Gastrocnemius medialis (tissue), 4 donors: ENCODE measurements at regions not wholly inside any gene's neighbourhood (a gene's known extent, or its start where the extent isn't known, plus 50 kb on each side); places are given as distances from the start of the nearest gene placed in this dataset.

ENCODE experiments used
- CTCF ChIP-seq, 5 experiments: fragments of 450-650 bp in 3 of 5; fragments of 200-600 bp in 2 of 5; sonication (generic) in 2 of 5; IDR thresholded peaks in 4 of 5; conservative IDR thresholded peaks in 1 of 5; 1 replicate in 4 of 5; 2 replicates in 1 of 5; pipeline ENCODE4 v1.5.1; 2016 to 2019; ENCODE audit warnings: antibody characterized with exemption in 5 of 5, mild to moderate bottlenecking in 3 of 5, moderate library complexity in 3 of 5
- POLR2A ChIP-seq, 2 donors: fragments of 450-650 bp; IDR thresholded peaks; one replicate each; pipeline ENCODE4 v1.6.1; 2017; ENCODE audit warnings: antibody characterized with exemption in 2 of 2, mild to moderate bottlenecking in 2 of 2, moderate library complexity in 2 of 2

- TF ChIP-seq POLR2A (IDR thresholded peaks at IDR 0.05) (no peak), CTCF (IDR thresholded peaks at IDR 0.05 in 4 of 5, conservative IDR thresholded peaks at IDR 0.05 in 1 of 5) (no peak)
Measured at GRCh38 chr13:47399599-47399998, 502.7 kb upstream of the HTR2A start.
